CD14-positive monocyte (primary cell): ENCODE measurements at regions not wholly inside any gene's neighbourhood (a gene's known extent, or its start where the extent isn't known, plus 50 kb on each side); places are given as distances from the start of the nearest gene placed in this dataset.

Source experiments
- DNase-seq, 3 donors: peaks; one replicate each; pipeline ENCODE4 v3.0.0-alpha.2; 2011 to 2022
- H2AFZ ChIP-seq: 2 replicates; pipeline ENCODE4 v1.6.0; 2012; ENCODE audit warnings: mild to moderate bottlenecking, low read depth, low read length, inconsistent platforms; ENCODE audit not compliant: insufficient read depth, poor library complexity, severe bottlenecking
- H3K27ac ChIP-seq, 2 donors: 1 replicate in 1 of 2; 2 replicates in 1 of 2; pipeline ENCODE4 v1.5.1; 2012 to 2013; ENCODE audit warnings: low read length in 2 of 2, control low read depth in 1 of 2, inconsistent platforms in 1 of 2, low read depth in 1 of 2, mild to moderate bottlenecking in 1 of 2
- H3K27me3 ChIP-seq, 2 donors: one replicate each; pipeline versions ENCODE4 v1.6.0 to v1.6.1; 2011 to 2013; ENCODE audit warnings: low read length in 2 of 2; ENCODE audit not compliant: control insufficient read depth in 2 of 2, insufficient read depth in 2 of 2
- H3K36me3 ChIP-seq, 2 donors: replicated peaks in 1 of 2; 1 replicate in 1 of 2; 2 replicates in 1 of 2; pipeline versions ENCODE4 v1.5.1 to v1.6.1; 2012 to 2013; ENCODE audit warnings: low read length in 2 of 2, control low read depth in 1 of 2, inconsistent platforms in 1 of 2, mild to moderate bottlenecking in 1 of 2; ENCODE audit not compliant: insufficient read depth in 2 of 2, control insufficient read depth in 1 of 2
- H3K4me1 ChIP-seq, 2 donors: 1 replicate in 1 of 2; 2 replicates in 1 of 2; pipeline versions ENCODE4 v1.5.1 to v1.6.1; 2012 to 2013; ENCODE audit warnings: low read length in 2 of 2, control low read depth in 1 of 2, inconsistent platforms in 1 of 2, mild to moderate bottlenecking in 1 of 2, moderate library complexity in 1 of 2; ENCODE audit not compliant: insufficient read depth in 2 of 2, control insufficient read depth in 1 of 2
- H3K4me2 ChIP-seq: replicated peaks from 2 replicates; pipeline ENCODE3; 2012; ENCODE audit warnings: low read length, moderate library complexity, mild to moderate bottlenecking; ENCODE audit not compliant: poor library complexity, severe bottlenecking; ENCODE audit errors: extremely low read depth
- H3K4me3 ChIP-seq, 3 experiments: fragments of 200-600 bp in 1 of 3; sonication (generic) in 1 of 3; replicated peaks in 1 of 3; 1 replicate in 2 of 3; 2 replicates in 1 of 3; pipeline ENCODE4 v1.5.1; 2011 to 2013; ENCODE audit warnings: low read length in 3 of 3, mild to moderate bottlenecking in 3 of 3, control low read depth in 2 of 3, low read depth in 2 of 3, inconsistent platforms in 1 of 3, moderate library complexity in 1 of 3
- H3K79me2 ChIP-seq: 2 replicates; pipeline ENCODE4 v1.6.0; 2012; ENCODE audit warnings: mild to moderate bottlenecking, control low read depth, inconsistent platforms, low read length, moderate library complexity; ENCODE audit not compliant: insufficient read depth
- H3K9ac ChIP-seq: 2 replicates; pipeline ENCODE4 v1.6.0; 2017; ENCODE audit warnings: low read length, mild to moderate bottlenecking; ENCODE audit not compliant: insufficient read depth, poor library complexity, severe bottlenecking
- H3K9me3 ChIP-seq, 2 donors: replicated peaks in 1 of 2; 1 replicate in 1 of 2; 2 replicates in 1 of 2; pipeline versions ENCODE4 v1.5.1 to v1.6.1; 2012 to 2013; ENCODE audit warnings: low read length in 2 of 2, control low read depth in 1 of 2; ENCODE audit not compliant: control insufficient read depth in 1 of 2, insufficient read depth in 1 of 2
- H4K20me1 ChIP-seq: 2 replicates; pipeline ENCODE4 v1.6.0; 2012; ENCODE audit warnings: mild to moderate bottlenecking, low read length, control low read depth, moderate library complexity; ENCODE audit not compliant: insufficient read depth
- H3K27ac Mint-ChIP-seq, 7 donors: one replicate each; pipeline ENCODE4 v1.8.0; 2020; ENCODE audit warnings: mild to moderate bottlenecking in 7 of 7, mixed read lengths in 7 of 7, moderate library complexity in 6 of 7, inconsistent platforms in 2 of 7
- H3K27me3 Mint-ChIP-seq, 3 donors: one replicate each; pipeline ENCODE4 v1.8.0; 2021 to 2022; ENCODE audit warnings: low read depth in 3 of 3, mild to moderate bottlenecking in 3 of 3, mixed read lengths in 3 of 3, moderate library complexity in 3 of 3, inconsistent platforms in 1 of 3
- H3K36me3 Mint-ChIP-seq, 2 donors: one replicate each; pipeline ENCODE4 v1.8.0; 2020; ENCODE audit warnings: mixed read lengths in 2 of 2, inconsistent platforms in 1 of 2, mild to moderate bottlenecking in 1 of 2
- H3K4me1 Mint-ChIP-seq: one replicate; pipeline ENCODE4 v1.8.0; 2020; ENCODE audit warnings: mild to moderate bottlenecking, mixed read lengths
- H3K4me3 Mint-ChIP-seq, 2 donors: one replicate each; pipeline ENCODE4 v1.8.0; 2020; ENCODE audit warnings: mild to moderate bottlenecking in 2 of 2, mixed read lengths in 2 of 2, moderate library complexity in 1 of 2
- H3K9me3 Mint-ChIP-seq, 7 donors: one replicate each; pipeline ENCODE4 v1.8.0; 2020 to 2022; ENCODE audit warnings: mixed read lengths in 7 of 7, mild to moderate bottlenecking in 6 of 7, moderate library complexity in 6 of 7, inconsistent platforms in 2 of 7
- WGBS: methylation state at CpG from one replicate; pipeline ENCODE4 v1.1.5; 2013; ENCODE audit warnings: missing lambda C conversion rate; ENCODE audit not compliant: insufficient coverage; 5-methylcytosine and 5-hydroxymethylcytosine counted together
- intact Hi-C, 2 donors: fragments of 100-400 bp; cut with micrococcal nuclease; formaldehyde crosslinking; loops; one replicate each; pipeline versions ENCODE4 v1.15.0 to v1.15.1; 2023
- TF ChIP-seq, protein P1 (sequence below): fragments of 200-600 bp; IDR thresholded peaks from one replicate; pipeline ENCODE4 v1.8.0; 2022; ENCODE audit warnings: antibody characterized with exemption, mild to moderate bottlenecking

DNA sequence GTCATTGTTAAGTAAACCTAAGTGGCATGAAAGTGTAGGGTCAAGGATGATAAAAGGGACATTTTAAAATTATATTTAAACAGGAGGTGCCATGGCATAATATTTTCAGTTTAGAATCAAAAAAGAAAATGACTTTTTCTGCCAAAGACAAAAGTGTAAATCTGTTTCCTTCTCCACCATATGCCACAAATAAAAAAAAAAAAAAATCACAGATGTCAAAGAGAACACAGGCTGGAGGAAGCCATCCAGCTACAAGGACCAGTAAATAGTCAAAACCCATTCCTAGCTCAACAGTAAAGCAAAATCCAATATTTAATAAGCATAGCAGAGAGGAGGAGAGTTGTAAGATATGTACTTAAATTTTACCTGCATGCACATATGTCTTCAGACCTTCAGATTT is 321.3 kb upstream of the TMEM229A start:
- Histone ChIP-seq H2AFZ (no peak overlapping the region), H3K27me3 (no peaks in the 10 kb centered on the region), H3K9ac (no peak overlapping the region), H3K79me2 (no peaks in the 10 kb centered on the region), H4K20me1 (no peaks in the 10 kb centered on the region), H3K9me3 (peaks cover 0 to 5% of the 10 kb centered on the region in 2 donors), H3K36me3 (no peaks in the 10 kb centered on the region), H3K27ac (no peak overlapping the region), H3K4me2 (no peak overlapping the region), H3K4me1 (no peaks in the 10 kb centered on the region), H3K4me3 (no peak overlapping the region)
- intact Hi-C loops = no loop called here
- DNase-seq = no peak
- Mint-ChIP-seq H3K27me3 (no peaks in the 10 kb centered on the region), H3K4me1 (no peaks in the 10 kb centered on the region), H3K4me3 (no peak overlapping the region), H3K9me3 (peaks cover 0 to 7% (median 2%) of the 10 kb centered on the region in 7 donors), H3K36me3 (no peaks in the 10 kb centered on the region), H3K27ac (no peak overlapping the region)
- TF ChIP-seq, protein P1, sequence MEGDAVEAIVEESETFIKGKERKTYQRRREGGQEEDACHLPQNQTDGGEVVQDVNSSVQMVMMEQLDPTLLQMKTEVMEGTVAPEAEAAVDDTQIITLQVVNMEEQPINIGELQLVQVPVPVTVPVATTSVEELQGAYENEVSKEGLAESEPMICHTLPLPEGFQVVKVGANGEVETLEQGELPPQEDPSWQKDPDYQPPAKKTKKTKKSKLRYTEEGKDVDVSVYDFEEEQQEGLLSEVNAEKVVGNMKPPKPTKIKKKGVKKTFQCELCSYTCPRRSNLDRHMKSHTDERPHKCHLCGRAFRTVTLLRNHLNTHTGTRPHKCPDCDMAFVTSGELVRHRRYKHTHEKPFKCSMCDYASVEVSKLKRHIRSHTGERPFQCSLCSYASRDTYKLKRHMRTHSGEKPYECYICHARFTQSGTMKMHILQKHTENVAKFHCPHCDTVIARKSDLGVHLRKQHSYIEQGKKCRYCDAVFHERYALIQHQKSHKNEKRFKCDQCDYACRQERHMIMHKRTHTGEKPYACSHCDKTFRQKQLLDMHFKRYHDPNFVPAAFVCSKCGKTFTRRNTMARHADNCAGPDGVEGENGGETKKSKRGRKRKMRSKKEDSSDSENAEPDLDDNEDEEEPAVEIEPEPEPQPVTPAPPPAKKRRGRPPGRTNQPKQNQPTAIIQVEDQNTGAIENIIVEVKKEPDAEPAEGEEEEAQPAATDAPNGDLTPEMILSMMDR = no peak

- no peak overlapping the region for H3K4me3 Mint-ChIP-seq
- H3K4me1 Mint-ChIP-seq = no peaks in the 10 kb centered on the region
- Histone ChIP-seq H3K9me3 (peaks cover 0 to 5% of the 10 kb centered on the region in 2 donors), H3K9ac (no peak overlapping the region), H3K27ac (no peak overlapping the region), H3K36me3 (no peaks in the 10 kb centered on the region), H3K4me3 (no peak overlapping the region), H3K4me1 (no peaks in the 10 kb centered on the region), H3K4me2 (no peak overlapping the region), H2AFZ (no peak overlapping the region), H3K79me2 (no peaks in the 10 kb centered on the region), H4K20me1 (no peaks in the 10 kb centered on the region), H3K27me3 (no peaks in the 10 kb centered on the region)
- TF ChIP-seq, protein P1 = no peak
- no peaks in the 10 kb centered on the region for H3K36me3 Mint-ChIP-seq
- no peak overlapping the region for H3K27ac Mint-ChIP-seq
- DNase-seq = no peak
- H3K9me3 Mint-ChIP-seq = peaks cover 0 to 12% (median 4%) of the 10 kb centered on the region in 7 donors
- H3K27me3 Mint-ChIP-seq = no peaks in the 10 kb centered on the region
- intact Hi-C loops = no loop called here
- no CpG with 5 or more reads among the region's 8 CpGs for WGBS
Measured at GRCh38 chr7:124351950-124352349, 319.1 kb upstream of the TMEM229A start.
